ENCODE measurements at regions not wholly inside any gene's neighbourhood (a gene's known extent, or its start where the extent isn't known, plus 50 kb on each side); places are given as distances from the start of the nearest gene placed in this dataset.

DNA sequence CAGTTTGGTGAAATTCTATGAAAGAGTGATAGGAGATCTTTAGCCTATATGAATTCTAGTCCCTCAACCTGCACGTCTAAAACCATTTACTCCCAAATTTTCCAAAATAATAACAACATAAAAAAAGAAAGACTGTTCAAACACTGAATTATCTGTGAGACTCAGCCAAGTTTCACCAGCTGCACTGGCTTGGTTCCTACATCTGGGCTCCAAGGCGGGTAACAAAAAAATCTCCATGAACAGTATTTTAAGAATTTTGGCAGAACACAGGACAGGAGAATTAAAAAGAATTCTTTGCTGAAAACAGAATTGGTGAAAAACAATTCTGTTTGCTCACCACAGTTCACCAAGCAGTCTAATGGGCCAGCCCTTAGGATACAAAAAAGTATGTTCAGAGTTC is 536.8 kb upstream of the ATP2B1 start:
- DNase-seq (ENCODE audit: low read depth), result no peak
- no peak overlapping the region for H3K4me3 ChIP-seq (ENCODE audit: low read depth, low read length)
- TF ChIP-seq, protein P1, sequence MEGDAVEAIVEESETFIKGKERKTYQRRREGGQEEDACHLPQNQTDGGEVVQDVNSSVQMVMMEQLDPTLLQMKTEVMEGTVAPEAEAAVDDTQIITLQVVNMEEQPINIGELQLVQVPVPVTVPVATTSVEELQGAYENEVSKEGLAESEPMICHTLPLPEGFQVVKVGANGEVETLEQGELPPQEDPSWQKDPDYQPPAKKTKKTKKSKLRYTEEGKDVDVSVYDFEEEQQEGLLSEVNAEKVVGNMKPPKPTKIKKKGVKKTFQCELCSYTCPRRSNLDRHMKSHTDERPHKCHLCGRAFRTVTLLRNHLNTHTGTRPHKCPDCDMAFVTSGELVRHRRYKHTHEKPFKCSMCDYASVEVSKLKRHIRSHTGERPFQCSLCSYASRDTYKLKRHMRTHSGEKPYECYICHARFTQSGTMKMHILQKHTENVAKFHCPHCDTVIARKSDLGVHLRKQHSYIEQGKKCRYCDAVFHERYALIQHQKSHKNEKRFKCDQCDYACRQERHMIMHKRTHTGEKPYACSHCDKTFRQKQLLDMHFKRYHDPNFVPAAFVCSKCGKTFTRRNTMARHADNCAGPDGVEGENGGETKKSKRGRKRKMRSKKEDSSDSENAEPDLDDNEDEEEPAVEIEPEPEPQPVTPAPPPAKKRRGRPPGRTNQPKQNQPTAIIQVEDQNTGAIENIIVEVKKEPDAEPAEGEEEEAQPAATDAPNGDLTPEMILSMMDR (IDR thresholded peaks at IDR 0.05; ENCODE audit: control insufficient read depth, extremely low read depth, insufficient read depth), result no peak

DNA sequence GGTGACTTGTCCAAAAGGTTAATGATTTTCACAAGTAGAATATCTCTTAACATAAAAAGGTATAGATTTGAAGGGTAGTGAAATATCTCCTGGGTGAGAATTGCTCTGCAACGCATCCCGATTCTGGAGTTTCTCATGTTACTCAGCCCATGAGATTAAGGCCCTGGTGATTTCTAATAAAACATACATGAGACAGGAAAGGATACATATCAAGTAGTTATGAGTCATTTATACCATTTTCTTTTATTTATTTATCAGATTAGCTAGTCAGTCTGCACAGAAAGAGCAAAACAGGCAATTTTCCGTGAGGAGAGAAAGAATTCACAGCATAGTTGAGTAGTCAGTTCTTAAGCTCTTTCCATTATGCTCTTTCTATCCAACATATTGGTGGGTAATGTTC is 535.6 kb upstream of the ATP2B1 start:
- H3K4me3 ChIP-seq (ENCODE audit: low read depth, low read length), result no peak overlapping the region
- TF ChIP-seq, protein P1 (IDR thresholded peaks at IDR 0.05; ENCODE audit: control insufficient read depth, extremely low read depth, insufficient read depth), result no peak
- DNase-seq (ENCODE audit: low read depth), result no peak

DNA sequence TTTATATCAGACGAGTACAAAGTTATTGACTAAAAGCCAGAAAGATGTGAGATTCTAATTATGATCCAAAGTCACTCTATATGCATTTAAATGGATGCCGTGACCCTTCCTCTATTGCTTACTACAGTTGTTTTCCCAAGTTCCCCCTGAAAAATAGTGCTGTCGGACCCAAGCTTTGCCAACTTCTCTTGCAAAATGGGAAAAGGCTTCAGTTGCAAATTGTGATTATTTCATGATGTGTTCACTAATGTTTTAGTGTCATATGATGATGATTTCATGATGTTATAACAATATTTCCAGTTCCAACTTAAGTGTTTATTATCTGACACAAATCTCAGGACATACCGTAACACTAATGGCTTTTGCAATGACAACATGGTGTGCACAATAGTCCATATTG is 534.6 kb upstream of the ATP2B1 start:
- DNase-seq (ENCODE audit: low read depth), result no peak
- H3K4me3 ChIP-seq (ENCODE audit: low read depth, low read length), result no peak overlapping the region
- TF ChIP-seq, protein P1 (IDR thresholded peaks at IDR 0.05; ENCODE audit: control insufficient read depth, extremely low read depth, insufficient read depth), result no peak

DNA sequence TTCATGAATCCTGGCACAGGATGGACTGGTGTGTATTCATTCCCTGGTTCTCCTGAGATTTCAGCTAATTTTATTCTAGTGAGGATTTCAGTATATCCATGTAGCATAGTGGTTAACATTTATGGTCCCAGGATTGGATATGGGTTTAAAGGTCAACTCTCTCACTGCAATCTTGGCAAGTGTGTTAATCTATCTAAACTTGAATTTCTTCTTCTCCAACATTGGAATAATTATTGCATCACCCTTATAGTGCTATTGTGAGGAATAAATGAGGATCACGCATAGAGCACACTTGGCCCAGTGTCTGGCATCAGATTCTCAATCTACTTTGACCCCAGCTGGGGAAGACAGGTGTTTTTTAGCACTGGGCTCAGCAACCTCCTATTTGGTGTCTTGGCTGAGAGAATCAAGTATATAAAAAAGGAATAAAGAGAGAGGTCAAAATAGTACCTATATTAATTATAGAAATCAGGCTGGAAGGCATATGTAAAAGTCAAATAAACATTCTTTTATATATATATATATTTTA is 531.2 kb upstream of the ATP2B1 start:
- H3K4me3 ChIP-seq (ENCODE audit: low read depth, low read length), result no peak overlapping the region
- TF ChIP-seq, protein P1 (IDR thresholded peaks at IDR 0.05; ENCODE audit: control insufficient read depth, extremely low read depth, insufficient read depth), result no peak
- no peak for DNase-seq (ENCODE audit: low read depth)

DNA sequence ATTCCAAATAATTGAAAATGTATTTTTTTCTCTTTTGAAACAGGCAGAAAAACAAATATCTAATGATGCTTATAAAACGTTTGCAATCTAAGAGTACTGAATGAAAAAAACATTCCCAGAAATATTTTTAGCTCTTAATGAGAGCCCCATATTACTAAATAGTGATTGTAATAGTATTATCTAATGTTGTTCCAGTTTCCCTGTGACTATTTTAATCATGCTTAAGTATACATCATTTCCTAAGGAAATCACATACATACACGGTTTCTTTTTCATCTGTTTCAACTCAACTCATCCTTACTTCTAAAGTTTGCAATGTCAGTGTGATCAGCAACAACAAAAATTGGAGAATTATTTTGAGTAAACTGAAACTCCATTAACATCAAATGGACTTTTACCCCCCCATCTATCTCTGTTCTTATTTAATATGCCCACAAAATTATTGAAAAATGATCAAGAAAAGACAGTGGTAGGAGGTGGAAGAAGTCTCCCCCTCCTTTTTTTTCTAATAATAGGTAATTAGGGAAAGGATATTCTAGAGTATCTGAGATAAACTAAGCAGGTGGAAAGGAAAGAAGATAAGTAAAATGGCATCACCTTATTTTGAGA is 530.1 kb upstream of the ATP2B1 start:
- TF ChIP-seq, protein P1 (IDR thresholded peaks at IDR 0.05; ENCODE audit: control insufficient read depth, extremely low read depth, insufficient read depth), result no peak
- H3K4me3 ChIP-seq (ENCODE audit: low read depth, low read length), result no peak overlapping the region
- no peak for DNase-seq (ENCODE audit: low read depth)

DNA sequence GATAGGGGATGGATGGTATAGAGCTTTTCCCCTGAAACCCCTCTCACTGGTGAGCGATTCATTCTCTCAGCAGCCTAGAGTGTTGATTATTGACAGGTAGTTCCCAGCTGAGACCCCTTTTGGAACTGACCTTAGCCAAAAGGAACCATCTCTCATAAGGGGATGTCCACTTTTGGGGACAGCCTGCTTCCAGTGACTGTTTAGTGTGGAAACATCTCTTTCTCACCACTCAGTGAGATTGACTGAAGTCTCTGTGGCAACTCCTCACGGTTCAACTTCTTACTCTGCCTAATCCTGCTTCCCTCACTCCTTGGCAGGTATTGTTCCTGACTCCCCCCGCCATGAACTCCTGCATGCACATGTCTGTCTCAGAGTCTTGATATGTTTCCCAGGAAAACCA is 529.2 kb upstream of the ATP2B1 start:
- H3K4me3 ChIP-seq (ENCODE audit: low read depth, low read length), result no peak overlapping the region

More for the DNA sequence above, 529.2 kb upstream of the ATP2B1 start:
- no peak for DNase-seq (ENCODE audit: low read depth)
- TF ChIP-seq, protein P1 (IDR thresholded peaks at IDR 0.05; ENCODE audit: control insufficient read depth, extremely low read depth, insufficient read depth), result no peak

Measured in LNCaP clone FGC (cell line).